ENCODE measurements at regions not wholly inside any gene's neighbourhood (a gene's known extent, or its start where the extent isn't known, plus 50 kb on each side); places are given as distances from the start of the nearest gene placed in this dataset.

DNA sequence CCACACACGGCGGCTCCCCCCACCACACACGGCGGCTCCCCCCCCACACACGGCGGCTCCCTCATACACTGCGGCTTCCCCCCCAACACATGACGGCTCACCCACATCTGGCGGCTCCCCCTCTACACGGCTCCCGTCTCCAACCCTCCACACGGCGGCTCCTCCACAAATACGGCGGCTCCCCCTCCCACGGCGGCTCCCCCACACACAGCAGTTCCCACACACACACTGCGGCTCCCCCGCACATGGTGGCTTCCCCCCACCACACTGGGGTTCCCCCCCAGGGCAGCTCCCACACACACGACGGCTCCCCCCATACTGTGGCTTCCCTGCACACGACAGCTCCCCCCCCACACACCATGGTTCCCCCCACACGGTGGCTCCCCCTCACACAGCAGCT is 98.0 kb downstream of the TTLL2 start:
- TF ChIP-seq, protein P1, sequence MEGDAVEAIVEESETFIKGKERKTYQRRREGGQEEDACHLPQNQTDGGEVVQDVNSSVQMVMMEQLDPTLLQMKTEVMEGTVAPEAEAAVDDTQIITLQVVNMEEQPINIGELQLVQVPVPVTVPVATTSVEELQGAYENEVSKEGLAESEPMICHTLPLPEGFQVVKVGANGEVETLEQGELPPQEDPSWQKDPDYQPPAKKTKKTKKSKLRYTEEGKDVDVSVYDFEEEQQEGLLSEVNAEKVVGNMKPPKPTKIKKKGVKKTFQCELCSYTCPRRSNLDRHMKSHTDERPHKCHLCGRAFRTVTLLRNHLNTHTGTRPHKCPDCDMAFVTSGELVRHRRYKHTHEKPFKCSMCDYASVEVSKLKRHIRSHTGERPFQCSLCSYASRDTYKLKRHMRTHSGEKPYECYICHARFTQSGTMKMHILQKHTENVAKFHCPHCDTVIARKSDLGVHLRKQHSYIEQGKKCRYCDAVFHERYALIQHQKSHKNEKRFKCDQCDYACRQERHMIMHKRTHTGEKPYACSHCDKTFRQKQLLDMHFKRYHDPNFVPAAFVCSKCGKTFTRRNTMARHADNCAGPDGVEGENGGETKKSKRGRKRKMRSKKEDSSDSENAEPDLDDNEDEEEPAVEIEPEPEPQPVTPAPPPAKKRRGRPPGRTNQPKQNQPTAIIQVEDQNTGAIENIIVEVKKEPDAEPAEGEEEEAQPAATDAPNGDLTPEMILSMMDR (IDR thresholded peaks at IDR 0.05 in 2 of 3, conservative IDR thresholded peaks at IDR 0.05 in 1 of 3; ENCODE audit: borderline replicate concordance in 1 of 3, insufficient read depth in 1 of 3, low read depth in 2 of 3, low read length in 2 of 3), result no peak
- TF ChIP-seq EZH2 (IDR thresholded peaks at IDR 0.05) (no peak), POLR2AphosphoS5 (IDR thresholded peaks at IDR 0.05; ENCODE audit: low read depth, low read length) (no peak), POLR2A (IDR thresholded peaks at IDR 0.05; ENCODE audit: borderline replicate concordance, extremely low read depth, insufficient read depth, insufficient read length) (no peak), EZH2phosphoT487 (IDR thresholded peaks at IDR 0.05; ENCODE audit: borderline replicate concordance) (no peak), RAD21 (IDR thresholded peaks at IDR 0.05; ENCODE audit: low read depth) (no peak), SIN3A (IDR thresholded peaks at IDR 0.05; ENCODE audit: low read depth) (no peak)
- TF ChIP-seq, protein P2, sequence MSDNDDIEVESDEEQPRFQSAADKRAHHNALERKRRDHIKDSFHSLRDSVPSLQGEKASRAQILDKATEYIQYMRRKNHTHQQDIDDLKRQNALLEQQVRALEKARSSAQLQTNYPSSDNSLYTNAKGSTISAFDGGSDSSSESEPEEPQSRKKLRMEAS (IDR thresholded peaks at IDR 0.05), result no peak

All from HCT116 (cell line).